ENCODE measurements at regions not wholly inside any gene's neighbourhood (a gene's known extent, or its start where the extent isn't known, plus 50 kb on each side); places are given as distances from the start of the nearest gene placed in this dataset.

GRCh38 chr6:167760979-167761793, 65.5 kb upstream of the AFDN start (continued):
- no peak for TF ChIP-seq SNAPC4 (CRISPR knock-in tag; IDR thresholded peaks at IDR 0.05)
- TF ChIP-seq ZNF142 (CRISPR knock-in tag; IDR thresholded peaks at IDR 0.05), result no peak
- TF ChIP-seq ZNF564 (CRISPR knock-in tag; IDR thresholded peaks at IDR 0.05), result no peak
- TF ChIP-seq ZIK1 (CRISPR knock-in tag; IDR thresholded peaks at IDR 0.05; ENCODE audit: borderline replicate concordance, low read depth), result no peak
- TF ChIP-seq PLRG1 (conservative IDR thresholded peaks at IDR 0.05), result no peak
- no peak; the same call in 1 of the 2 replicates for TF ChIP-seq MIER2 (CRISPR knock-in tag; IDR thresholded peaks at IDR 0.05)
- no peak for TF ChIP-seq SUZ12 (IDR thresholded peaks at IDR 0.05; ENCODE audit: low read depth, low read length)
- TF ChIP-seq ZNF18 (CRISPR knock-in tag; IDR thresholded peaks at IDR 0.05; ENCODE audit: insufficient replicate concordance), result no peak
- TF ChIP-seq SRSF9 (IDR thresholded peaks at IDR 0.05; ENCODE audit: borderline replicate concordance, insufficient read depth, low read depth, low read length, poor library complexity, severe bottlenecking), result no peak
- 0 out of 2 replicates have a peak, but pooled peaks have one; percentile 37 for TF ChIP-seq ZNF557 (CRISPR knock-in tag; IDR thresholded peaks at IDR 0.05)
- TF ChIP-seq MEIS2 (CRISPR knock-in tag; IDR thresholded peaks at IDR 0.05), result peak; percentile 66; the same call in 1 of the 2 replicates
- TF ChIP-seq TRIM22 (IDR thresholded peaks at IDR 0.05), result no peak
